ENCODE measurements at regions not wholly inside any gene's neighbourhood (a gene's known extent, or its start where the extent isn't known, plus 50 kb on each side); places are given as distances from the start of the nearest gene placed in this dataset.

DNA sequence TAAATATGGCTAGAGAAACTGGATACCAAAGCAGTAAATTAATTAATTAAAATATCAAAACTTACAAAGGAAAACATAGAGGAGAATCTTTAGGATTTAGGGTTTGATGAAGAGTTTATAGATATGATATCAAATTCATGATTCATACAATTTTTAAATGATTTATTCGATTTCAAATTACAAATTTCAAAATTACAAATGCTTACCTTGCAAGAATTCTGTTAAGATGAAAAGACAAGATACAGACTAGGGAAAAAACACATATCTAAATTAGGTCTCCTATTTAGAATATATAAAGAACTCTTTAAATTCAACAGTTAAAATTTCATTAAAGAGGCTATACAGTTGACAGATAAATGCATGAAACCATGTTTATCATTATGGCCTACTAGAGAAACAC is 930.7 kb downstream of the ZPLD1 start:
- DNase-seq (ENCODE audit: extremely low spot score, unreplicated experiment) = no peak
- Mint-ChIP-seq H3K9me3 (ENCODE audit: unreplicated experiment) (no peaks in the 10 kb centered on the region), H3K27me3 (ENCODE audit: unreplicated experiment) (peaks cover 9% of the 10 kb centered on the region), H3K27ac (ENCODE audit: unreplicated experiment) (no peak overlapping the region), H3K36me3 (ENCODE audit: unreplicated experiment) (no peaks in the 10 kb centered on the region), H3K4me1 (ENCODE audit: unreplicated experiment) (no peaks in the 10 kb centered on the region), H3K4me3 (ENCODE audit: unreplicated experiment) (no peak overlapping the region)
- TF ChIP-seq, protein P1, sequence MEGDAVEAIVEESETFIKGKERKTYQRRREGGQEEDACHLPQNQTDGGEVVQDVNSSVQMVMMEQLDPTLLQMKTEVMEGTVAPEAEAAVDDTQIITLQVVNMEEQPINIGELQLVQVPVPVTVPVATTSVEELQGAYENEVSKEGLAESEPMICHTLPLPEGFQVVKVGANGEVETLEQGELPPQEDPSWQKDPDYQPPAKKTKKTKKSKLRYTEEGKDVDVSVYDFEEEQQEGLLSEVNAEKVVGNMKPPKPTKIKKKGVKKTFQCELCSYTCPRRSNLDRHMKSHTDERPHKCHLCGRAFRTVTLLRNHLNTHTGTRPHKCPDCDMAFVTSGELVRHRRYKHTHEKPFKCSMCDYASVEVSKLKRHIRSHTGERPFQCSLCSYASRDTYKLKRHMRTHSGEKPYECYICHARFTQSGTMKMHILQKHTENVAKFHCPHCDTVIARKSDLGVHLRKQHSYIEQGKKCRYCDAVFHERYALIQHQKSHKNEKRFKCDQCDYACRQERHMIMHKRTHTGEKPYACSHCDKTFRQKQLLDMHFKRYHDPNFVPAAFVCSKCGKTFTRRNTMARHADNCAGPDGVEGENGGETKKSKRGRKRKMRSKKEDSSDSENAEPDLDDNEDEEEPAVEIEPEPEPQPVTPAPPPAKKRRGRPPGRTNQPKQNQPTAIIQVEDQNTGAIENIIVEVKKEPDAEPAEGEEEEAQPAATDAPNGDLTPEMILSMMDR (IDR thresholded peaks at IDR 0.05) = no peak

DNA sequence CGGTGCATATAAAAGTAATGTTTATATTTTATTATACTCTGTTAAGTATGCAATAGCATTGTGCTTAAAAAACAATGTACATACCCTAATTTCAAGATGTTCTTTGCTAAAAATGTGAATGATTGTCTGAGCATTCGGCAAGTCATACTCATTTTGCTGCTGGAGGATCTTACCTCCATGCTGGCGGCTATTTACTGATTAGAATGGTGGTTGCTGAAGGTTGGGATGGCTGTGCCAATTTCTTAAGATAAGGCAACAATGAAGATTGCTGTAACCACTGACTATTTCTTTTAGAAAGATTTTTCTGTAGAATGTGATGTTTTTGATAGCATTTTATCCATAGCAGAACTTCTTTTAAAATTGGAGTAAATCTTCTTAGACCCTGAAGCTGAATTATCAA is 932.7 kb downstream of the ZPLD1 start:
- Mint-ChIP-seq H3K27me3 (ENCODE audit: unreplicated experiment) (peaks cover 4% of the 10 kb centered on the region), H3K36me3 (ENCODE audit: unreplicated experiment) (no peaks in the 10 kb centered on the region)

DNA sequence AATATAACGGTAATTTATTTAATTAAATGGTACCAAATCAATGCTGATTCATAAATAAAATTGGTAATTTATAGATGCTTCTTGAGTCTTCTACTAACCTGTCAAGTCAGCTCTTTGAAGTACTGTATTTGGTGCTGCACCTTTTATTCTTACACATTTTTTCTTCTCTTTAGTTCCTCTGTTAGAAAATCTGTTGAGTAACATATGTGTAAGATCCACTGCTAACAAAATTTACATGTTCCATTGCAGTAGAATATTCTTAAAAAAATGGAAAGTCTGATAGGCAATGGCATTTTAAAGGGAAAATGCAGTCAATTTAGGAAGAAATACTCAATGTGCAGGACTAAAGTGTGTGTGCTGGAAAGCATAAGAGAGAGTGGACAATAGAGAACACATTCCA is 936.6 kb downstream of the ZPLD1 start:
- Mint-ChIP-seq H3K9me3 (ENCODE audit: unreplicated experiment) (peaks cover 4% of the 10 kb centered on the region), H3K4me1 (ENCODE audit: unreplicated experiment) (no peaks in the 10 kb centered on the region), H3K36me3 (ENCODE audit: unreplicated experiment) (no peaks in the 10 kb centered on the region), H3K27me3 (ENCODE audit: unreplicated experiment) (peaks cover 4% of the 10 kb centered on the region), H3K27ac (ENCODE audit: unreplicated experiment) (no peak overlapping the region), H3K4me3 (ENCODE audit: unreplicated experiment) (no peak overlapping the region)
- no peak for DNase-seq (ENCODE audit: extremely low spot score, unreplicated experiment)
- TF ChIP-seq, protein P1 (IDR thresholded peaks at IDR 0.05) = no peak

More for the DNA sequence above, 932.7 kb downstream of the ZPLD1 start:
- Mint-ChIP-seq H3K4me3 (ENCODE audit: unreplicated experiment) (no peak overlapping the region), H3K9me3 (ENCODE audit: unreplicated experiment) (no peaks in the 10 kb centered on the region), H3K27ac (ENCODE audit: unreplicated experiment) (no peak overlapping the region), H3K4me1 (ENCODE audit: unreplicated experiment) (no peaks in the 10 kb centered on the region)
- DNase-seq (ENCODE audit: extremely low spot score, unreplicated experiment) = no peak
- TF ChIP-seq, protein P1 (IDR thresholded peaks at IDR 0.05) = no peak

DNA sequence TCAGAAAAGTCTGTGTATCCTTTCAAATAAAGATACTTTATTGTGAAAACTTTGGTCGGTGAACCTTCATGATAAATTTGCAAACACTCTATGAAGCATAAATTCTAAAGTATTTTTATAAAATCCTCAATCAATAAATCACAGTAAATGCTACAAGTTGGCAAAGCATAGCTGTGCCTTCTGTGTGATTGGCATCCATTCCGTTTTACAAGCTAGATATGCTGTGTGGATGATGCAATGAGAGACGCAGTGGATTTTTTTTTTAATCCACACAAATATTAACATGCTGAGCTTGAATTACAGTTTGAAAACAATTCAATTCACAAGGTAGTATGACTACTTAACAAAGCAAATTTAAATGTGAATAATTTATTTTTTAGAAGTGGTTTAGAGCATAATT is 937.2 kb downstream of the ZPLD1 start:
- Mint-ChIP-seq H3K4me3 (ENCODE audit: unreplicated experiment) (no peak overlapping the region), H3K36me3 (ENCODE audit: unreplicated experiment) (no peaks in the 10 kb centered on the region), H3K4me1 (ENCODE audit: unreplicated experiment) (no peaks in the 10 kb centered on the region), H3K27ac (ENCODE audit: unreplicated experiment) (no peak overlapping the region), H3K9me3 (ENCODE audit: unreplicated experiment) (peaks cover 4% of the 10 kb centered on the region), H3K27me3 (ENCODE audit: unreplicated experiment) (peaks cover 4% of the 10 kb centered on the region)
- TF ChIP-seq, protein P1 (IDR thresholded peaks at IDR 0.05) = no peak
- DNase-seq (ENCODE audit: extremely low spot score, unreplicated experiment) = no peak

DNA sequence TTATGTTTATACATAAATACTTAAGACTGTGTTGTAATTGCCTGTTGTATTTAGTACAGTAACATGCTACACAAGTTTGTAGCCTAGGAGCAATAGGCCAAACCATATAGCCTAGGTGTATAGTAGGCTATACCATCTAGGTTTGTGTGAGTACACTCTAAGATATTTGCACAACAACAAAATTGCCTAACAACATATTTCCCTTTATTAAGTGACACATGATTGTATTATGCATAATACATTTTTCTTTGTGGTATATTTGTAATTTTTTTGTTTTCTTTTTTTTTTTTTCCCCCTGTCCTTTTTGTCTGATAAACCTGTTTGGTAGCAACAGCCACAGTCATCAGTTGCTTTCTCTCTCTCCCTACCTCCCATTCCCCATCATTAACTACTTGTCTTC is 945.6 kb downstream of the ZPLD1 start:
- Mint-ChIP-seq H3K27ac (ENCODE audit: unreplicated experiment) (no peak overlapping the region), H3K27me3 (ENCODE audit: unreplicated experiment) (no peaks in the 10 kb centered on the region)
- no peak for DNase-seq (ENCODE audit: extremely low spot score, unreplicated experiment)

More for the DNA sequence above, 945.6 kb downstream of the ZPLD1 start:
- TF ChIP-seq, protein P1 (IDR thresholded peaks at IDR 0.05) = no peak
- H3K4me3 Mint-ChIP-seq (ENCODE audit: unreplicated experiment) = no peak overlapping the region
- no peaks in the 10 kb centered on the region for H3K36me3 Mint-ChIP-seq (ENCODE audit: unreplicated experiment)
- no peaks in the 10 kb centered on the region for H3K4me1 Mint-ChIP-seq (ENCODE audit: unreplicated experiment)
- peaks cover 4% of the 10 kb centered on the region for H3K9me3 Mint-ChIP-seq (ENCODE audit: unreplicated experiment)
